ENCODE measurements at regions not wholly inside any gene's neighbourhood (a gene's known extent, or its start where the extent isn't known, plus 50 kb on each side); places are given as distances from the start of the nearest gene placed in this dataset.

- no peak for TF ChIP-seq YY1 (IDR thresholded peaks at IDR 0.05; ENCODE audit: low read depth)
- no peak for TF ChIP-seq EGR1 (IDR thresholded peaks at IDR 0.05)
- no peak for TF ChIP-seq TAF1 (IDR thresholded peaks at IDR 0.05; ENCODE audit: low read depth)
- TF ChIP-seq, protein P1, sequence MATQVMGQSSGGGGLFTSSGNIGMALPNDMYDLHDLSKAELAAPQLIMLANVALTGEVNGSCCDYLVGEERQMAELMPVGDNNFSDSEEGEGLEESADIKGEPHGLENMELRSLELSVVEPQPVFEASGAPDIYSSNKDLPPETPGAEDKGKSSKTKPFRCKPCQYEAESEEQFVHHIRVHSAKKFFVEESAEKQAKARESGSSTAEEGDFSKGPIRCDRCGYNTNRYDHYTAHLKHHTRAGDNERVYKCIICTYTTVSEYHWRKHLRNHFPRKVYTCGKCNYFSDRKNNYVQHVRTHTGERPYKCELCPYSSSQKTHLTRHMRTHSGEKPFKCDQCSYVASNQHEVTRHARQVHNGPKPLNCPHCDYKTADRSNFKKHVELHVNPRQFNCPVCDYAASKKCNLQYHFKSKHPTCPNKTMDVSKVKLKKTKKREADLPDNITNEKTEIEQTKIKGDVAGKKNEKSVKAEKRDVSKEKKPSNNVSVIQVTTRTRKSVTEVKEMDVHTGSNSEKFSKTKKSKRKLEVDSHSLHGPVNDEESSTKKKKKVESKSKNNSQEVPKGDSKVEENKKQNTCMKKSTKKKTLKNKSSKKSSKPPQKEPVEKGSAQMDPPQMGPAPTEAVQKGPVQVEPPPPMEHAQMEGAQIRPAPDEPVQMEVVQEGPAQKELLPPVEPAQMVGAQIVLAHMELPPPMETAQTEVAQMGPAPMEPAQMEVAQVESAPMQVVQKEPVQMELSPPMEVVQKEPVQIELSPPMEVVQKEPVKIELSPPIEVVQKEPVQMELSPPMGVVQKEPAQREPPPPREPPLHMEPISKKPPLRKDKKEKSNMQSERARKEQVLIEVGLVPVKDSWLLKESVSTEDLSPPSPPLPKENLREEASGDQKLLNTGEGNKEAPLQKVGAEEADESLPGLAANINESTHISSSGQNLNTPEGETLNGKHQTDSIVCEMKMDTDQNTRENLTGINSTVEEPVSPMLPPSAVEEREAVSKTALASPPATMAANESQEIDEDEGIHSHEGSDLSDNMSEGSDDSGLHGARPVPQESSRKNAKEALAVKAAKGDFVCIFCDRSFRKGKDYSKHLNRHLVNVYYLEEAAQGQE (IDR thresholded peaks at IDR 0.05; ENCODE audit: low read depth), result no peak
- TF ChIP-seq MAX (IDR thresholded peaks at IDR 0.05), result no peak
- no peak for TF ChIP-seq ZBTB7A (IDR thresholded peaks at IDR 0.05; ENCODE audit: low read depth)
- TF ChIP-seq TEAD4 (IDR thresholded peaks at IDR 0.05), result no peak
- TF ChIP-seq USF1 (IDR thresholded peaks at IDR 0.05), result no peak
These were observed 201.8 kb upstream of the CDH5 start for GRCh38 chr16:66164581-66165247.

DNA sequence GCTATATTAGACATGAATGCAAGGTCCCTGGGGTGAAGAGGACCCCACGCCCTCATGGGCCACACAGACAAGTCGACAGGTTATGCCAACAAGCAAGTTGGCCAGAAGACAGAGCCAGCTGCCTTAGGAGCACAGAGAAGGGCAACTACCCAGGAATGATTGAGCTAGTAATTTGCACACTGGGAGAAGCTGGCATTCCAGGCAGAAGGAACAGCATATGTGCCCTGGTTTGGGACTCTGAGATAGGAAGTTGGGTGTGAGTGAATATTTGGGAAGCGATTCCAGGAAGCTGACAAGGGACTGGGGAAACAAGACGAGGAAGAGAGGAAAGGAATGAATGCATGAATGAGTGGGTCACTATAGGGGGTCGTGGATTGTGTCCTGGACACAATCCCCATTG, 203.7 kb upstream of the CDH5 start:
- no peak for TF ChIP-seq TAF1 (IDR thresholded peaks at IDR 0.05; ENCODE audit: low read depth)
- TF ChIP-seq RAD21 (IDR thresholded peaks at IDR 0.05; ENCODE audit: low read depth), result no peak
- TF ChIP-seq, protein P1 (IDR thresholded peaks at IDR 0.05; ENCODE audit: low read depth), result no peak

- TF ChIP-seq EGR1 (IDR thresholded peaks at IDR 0.05) (no peak), CEBPB (IDR thresholded peaks at IDR 0.05) (no peak), RAD21 (IDR thresholded peaks at IDR 0.05; ENCODE audit: low read depth) (no peak), EP300 (IDR thresholded peaks at IDR 0.05; ENCODE audit: borderline replicate concordance) (no peak), YY1 (IDR thresholded peaks at IDR 0.05; ENCODE audit: low read depth) (no peak), TCF12 (IDR thresholded peaks at IDR 0.05; ENCODE audit: low read depth) (no peak), TAF1 (IDR thresholded peaks at IDR 0.05; ENCODE audit: low read depth) (no peak), CREB1 (IDR thresholded peaks at IDR 0.05; ENCODE audit: low read depth) (no peak), TEAD4 (IDR thresholded peaks at IDR 0.05) (no peak), USF1 (IDR thresholded peaks at IDR 0.05) (no peak), FOXM1 (IDR thresholded peaks at IDR 0.05; ENCODE audit: borderline replicate concordance, low read depth) (no peak)
- TF ChIP-seq, protein P1 (IDR thresholded peaks at IDR 0.05; ENCODE audit: low read depth), result no peak
These were observed 204.5 kb upstream of the CDH5 start for GRCh38 chr16:66161942-66162341.

DNA sequence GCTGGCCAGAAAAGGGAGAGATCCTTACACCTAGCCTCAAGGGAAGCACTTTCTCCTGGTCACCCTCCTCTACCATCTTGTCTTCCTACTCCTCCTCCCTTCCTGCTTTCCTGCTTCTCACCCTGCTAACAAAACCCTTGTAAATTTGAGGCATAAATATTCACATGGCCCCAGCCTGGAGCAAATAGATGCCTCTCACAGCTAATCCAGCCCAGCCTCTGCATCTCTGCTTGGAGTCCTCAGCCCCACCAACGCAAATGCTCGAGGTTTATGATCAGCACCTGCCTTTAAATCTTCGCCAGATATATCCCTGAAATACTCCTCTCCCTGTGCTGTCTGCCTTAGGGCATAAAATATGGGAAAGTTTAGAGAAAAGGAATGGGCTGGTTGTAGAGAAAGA, 205.2 kb upstream of the CDH5 start:
- TF ChIP-seq RAD21 (IDR thresholded peaks at IDR 0.05; ENCODE audit: low read depth), result no peak
- TF ChIP-seq FOXM1 (IDR thresholded peaks at IDR 0.05; ENCODE audit: borderline replicate concordance, low read depth), result no peak
- TF ChIP-seq EGR1 (IDR thresholded peaks at IDR 0.05), result no peak
- no peak for TF ChIP-seq EP300 (IDR thresholded peaks at IDR 0.05; ENCODE audit: borderline replicate concordance)
- TF ChIP-seq MAX (IDR thresholded peaks at IDR 0.05), result no peak
- TF ChIP-seq ZBTB7A (IDR thresholded peaks at IDR 0.05; ENCODE audit: low read depth), result no peak
- no peak for TF ChIP-seq CREB1 (IDR thresholded peaks at IDR 0.05; ENCODE audit: low read depth)
- no peak for TF ChIP-seq NFIC (IDR thresholded peaks at IDR 0.05)
- TF ChIP-seq TEAD4 (IDR thresholded peaks at IDR 0.05), result no peak
- no peak for TF ChIP-seq YY1 (IDR thresholded peaks at IDR 0.05; ENCODE audit: low read depth)
- no peak for TF ChIP-seq TCF12 (IDR thresholded peaks at IDR 0.05; ENCODE audit: low read depth)
- TF ChIP-seq USF1 (IDR thresholded peaks at IDR 0.05), result no peak
- TF ChIP-seq, protein P1 (IDR thresholded peaks at IDR 0.05; ENCODE audit: low read depth), result no peak
- TF ChIP-seq CEBPB (IDR thresholded peaks at IDR 0.05), result no peak
- TF ChIP-seq TAF1 (IDR thresholded peaks at IDR 0.05; ENCODE audit: low read depth), result no peak

All from Ishikawa (cell line).